ACC112 (cell line): ENCODE measurements at regions not wholly inside any gene's neighbourhood (a gene's known extent, or its start where the extent isn't known, plus 50 kb on each side); places are given as distances from the start of the nearest gene placed in this dataset.
A peak's percentile ranks its signal among the peaks of the same experiment; 100 is the strongest.

Experiments
- H2AFZ ChIP-seq: fragments of 200-600 bp; sonication (generic); one replicate; pipeline ENCODE4 v1.6.0; 2017; ENCODE audit warnings: antibody characterized with exemption, low read length; ENCODE audit not compliant: unreplicated experiment
- H3K27ac ChIP-seq: fragments of 200-600 bp; sonication (generic); 2 replicates; pipeline ENCODE4 v1.5.1; 2014; ENCODE audit warnings: low read depth, mild to moderate bottlenecking, antibody characterized with exemption, low read length, moderate library complexity
- H3K27me3 ChIP-seq: fragments of 200-600 bp; sonication (generic); 2 replicates; pipeline ENCODE4 v1.6.1; 2014; ENCODE audit warnings: mild to moderate bottlenecking, antibody characterized with exemption, low read length, moderate library complexity, mixed read lengths; ENCODE audit not compliant: insufficient read depth
- H3K36me3 ChIP-seq: fragments of 200-600 bp; sonication (generic); 2 replicates; pipeline ENCODE4 v1.6.1; 2016; ENCODE audit warnings: mild to moderate bottlenecking, antibody characterized with exemption, low read length, moderate library complexity, mixed read lengths; ENCODE audit not compliant: insufficient read depth
- H3K4me1 ChIP-seq: fragments of 200-600 bp; sonication (generic); one replicate; pipeline ENCODE4 v1.6.1; 2016; ENCODE audit warnings: low read length, mixed read lengths; ENCODE audit not compliant: insufficient read depth, unreplicated experiment, control insufficient read depth
- H3K4me3 ChIP-seq: fragments of 200-600 bp; sonication (generic); 2 replicates; pipeline ENCODE4 v1.5.1; 2014; ENCODE audit warnings: mild to moderate bottlenecking, low read depth, low read length
- H3K79me2 ChIP-seq: fragments of 200-600 bp; sonication (generic); one replicate; pipeline ENCODE4 v1.6.0; 2016; ENCODE audit warnings: low read length; ENCODE audit not compliant: control insufficient read depth, unreplicated experiment, insufficient read depth

GRCh38 chr3:113117511-113118234, 93.7 kb upstream of the BOC start:
- Histone ChIP-seq H3K36me3 (no peaks in the 10 kb centered on the region), H3K4me3 (no peak overlapping the region), H3K27ac (peak overlapping the region; percentile 66), H3K79me2 (no peaks in the 10 kb centered on the region), H3K4me1 (peaks cover 14% of the 10 kb centered on the region), H2AFZ (no peak overlapping the region), H3K27me3 (no peaks in the 10 kb centered on the region)

GRCh38 chr3:113118336-113118735, 93.0 kb upstream of the BOC start:
- no peak overlapping the region for H3K4me3 ChIP-seq
- H3K27ac ChIP-seq, result no peak overlapping the region
- H3K36me3 ChIP-seq, result no peaks in the 10 kb centered on the region
- H3K4me1 ChIP-seq, result peaks cover 14% of the 10 kb centered on the region
- no peaks in the 10 kb centered on the region for H3K27me3 ChIP-seq
- H2AFZ ChIP-seq, result no peak overlapping the region
- H3K79me2 ChIP-seq, result no peaks in the 10 kb centered on the region

- Histone ChIP-seq H3K4me3 (no peak overlapping the region), H2AFZ (no peak overlapping the region), H3K27ac (no peak overlapping the region), H3K27me3 (no peaks in the 10 kb centered on the region; the same call in 1 of the 2 replicates), H3K36me3 (no peaks in the 10 kb centered on the region), H3K4me1 (peaks cover 6% of the 10 kb centered on the region), H3K79me2 (no peaks in the 10 kb centered on the region)
These were observed 87.0 kb upstream of the BOC start for GRCh38 chr3:113124256-113124830.

GRCh38 chr3:113125951-113126350, 85.4 kb upstream of the BOC start:
- Histone ChIP-seq H3K4me3 (no peak overlapping the region), H3K79me2 (no peaks in the 10 kb centered on the region), H3K4me1 (peaks cover 6% of the 10 kb centered on the region), H3K27ac (no peak overlapping the region), H3K27me3 (no peaks in the 10 kb centered on the region; the same call in 1 of the 2 replicates), H3K36me3 (no peaks in the 10 kb centered on the region), H2AFZ (no peak overlapping the region)

- Histone ChIP-seq H3K27me3 (no peaks in the 10 kb centered on the region; the same call in 1 of the 2 replicates), H3K27ac (no peak overlapping the region), H3K36me3 (no peaks in the 10 kb centered on the region), H3K79me2 (no peaks in the 10 kb centered on the region), H3K4me3 (no peak overlapping the region), H3K4me1 (peaks cover 6% of the 10 kb centered on the region), H2AFZ (no peak overlapping the region)
These were observed 82.9 kb upstream of the BOC start for GRCh38 chr3:113128386-113129015.

GRCh38 chr3:113129168-113129567, 82.2 kb upstream of the BOC start:
- H3K4me3 ChIP-seq, result no peak overlapping the region
- H3K27ac ChIP-seq, result no peak overlapping the region
- H3K27me3 ChIP-seq, result no peaks in the 10 kb centered on the region; the same call in 1 of the 2 replicates
- peaks cover 6% of the 10 kb centered on the region for H3K4me1 ChIP-seq
- H3K36me3 ChIP-seq, result no peaks in the 10 kb centered on the region
- H2AFZ ChIP-seq, result no peak overlapping the region
- no peaks in the 10 kb centered on the region for H3K79me2 ChIP-seq

GRCh38 chr3:113132571-113132996, 78.8 kb upstream of the BOC start:
- Histone ChIP-seq H3K4me3 (no peak overlapping the region), H2AFZ (no peak overlapping the region), H3K4me1 (peaks cover 6% of the 10 kb centered on the region), H3K27ac (no peak overlapping the region), H3K27me3 (no peaks in the 10 kb centered on the region), H3K79me2 (no peaks in the 10 kb centered on the region), H3K36me3 (no peaks in the 10 kb centered on the region)

GRCh38 chr3:113133140-113133539, 78.2 kb upstream of the BOC start:
- peaks cover 6% of the 10 kb centered on the region for H3K4me1 ChIP-seq
- H3K79me2 ChIP-seq, result no peaks in the 10 kb centered on the region
- no peaks in the 10 kb centered on the region for H3K27me3 ChIP-seq
- H2AFZ ChIP-seq, result no peak overlapping the region
- no peak overlapping the region for H3K4me3 ChIP-seq
- no peaks in the 10 kb centered on the region for H3K36me3 ChIP-seq
- no peak overlapping the region for H3K27ac ChIP-seq

- H2AFZ ChIP-seq, result no peak overlapping the region
- no peak overlapping the region for H3K4me3 ChIP-seq
- no peaks in the 10 kb centered on the region for H3K36me3 ChIP-seq
- H3K27me3 ChIP-seq, result no peaks in the 10 kb centered on the region
- H3K4me1 ChIP-seq, result no peaks in the 10 kb centered on the region
- no peak overlapping the region for H3K27ac ChIP-seq
- H3K79me2 ChIP-seq, result no peaks in the 10 kb centered on the region
These were observed 75.3 kb upstream of the BOC start for GRCh38 chr3:113136071-113136470.

GRCh38 chr3:113136544-113136943, 74.8 kb upstream of the BOC start:
- no peaks in the 10 kb centered on the region for H3K36me3 ChIP-seq
- H3K79me2 ChIP-seq, result no peaks in the 10 kb centered on the region
- no peak overlapping the region for H3K27ac ChIP-seq
- no peak overlapping the region for H3K4me3 ChIP-seq
- H2AFZ ChIP-seq, result no peak overlapping the region
- H3K27me3 ChIP-seq, result no peaks in the 10 kb centered on the region
- no peaks in the 10 kb centered on the region for H3K4me1 ChIP-seq
